ENCODE measurements at regions not wholly inside any gene's neighbourhood (a gene's known extent, or its start where the extent isn't known, plus 50 kb on each side); places are given as distances from the start of the nearest gene placed in this dataset.

DNA sequence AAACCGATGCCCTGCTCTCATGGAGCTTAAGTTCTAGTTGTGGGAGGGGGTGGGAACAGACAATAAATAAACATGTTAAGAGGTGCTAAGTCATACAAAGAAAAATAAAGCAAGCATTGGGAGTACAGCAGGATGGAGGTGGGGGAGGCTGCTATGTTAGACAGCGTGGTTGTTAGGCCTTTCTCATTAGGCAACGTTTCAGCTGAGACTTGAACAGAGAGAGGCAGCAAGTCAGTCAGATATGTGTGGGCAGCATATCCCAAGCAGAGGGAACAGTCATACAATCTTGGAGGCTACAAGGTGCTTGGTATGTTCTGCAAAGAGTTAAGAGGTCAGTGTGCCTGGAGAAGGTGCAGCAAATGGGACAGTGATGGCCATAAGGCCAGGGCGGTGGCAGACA is 97.7 kb upstream of the CCDC196 start:
- H3K27ac ChIP-seq = no peak overlapping the region
- TF ChIP-seq ZFX (IDR thresholded peaks at IDR 0.05; ENCODE audit: borderline replicate concordance) = no peak
- TF ChIP-seq, protein P1, sequence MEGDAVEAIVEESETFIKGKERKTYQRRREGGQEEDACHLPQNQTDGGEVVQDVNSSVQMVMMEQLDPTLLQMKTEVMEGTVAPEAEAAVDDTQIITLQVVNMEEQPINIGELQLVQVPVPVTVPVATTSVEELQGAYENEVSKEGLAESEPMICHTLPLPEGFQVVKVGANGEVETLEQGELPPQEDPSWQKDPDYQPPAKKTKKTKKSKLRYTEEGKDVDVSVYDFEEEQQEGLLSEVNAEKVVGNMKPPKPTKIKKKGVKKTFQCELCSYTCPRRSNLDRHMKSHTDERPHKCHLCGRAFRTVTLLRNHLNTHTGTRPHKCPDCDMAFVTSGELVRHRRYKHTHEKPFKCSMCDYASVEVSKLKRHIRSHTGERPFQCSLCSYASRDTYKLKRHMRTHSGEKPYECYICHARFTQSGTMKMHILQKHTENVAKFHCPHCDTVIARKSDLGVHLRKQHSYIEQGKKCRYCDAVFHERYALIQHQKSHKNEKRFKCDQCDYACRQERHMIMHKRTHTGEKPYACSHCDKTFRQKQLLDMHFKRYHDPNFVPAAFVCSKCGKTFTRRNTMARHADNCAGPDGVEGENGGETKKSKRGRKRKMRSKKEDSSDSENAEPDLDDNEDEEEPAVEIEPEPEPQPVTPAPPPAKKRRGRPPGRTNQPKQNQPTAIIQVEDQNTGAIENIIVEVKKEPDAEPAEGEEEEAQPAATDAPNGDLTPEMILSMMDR (IDR thresholded peaks at IDR 0.05) = no peak

DNA sequence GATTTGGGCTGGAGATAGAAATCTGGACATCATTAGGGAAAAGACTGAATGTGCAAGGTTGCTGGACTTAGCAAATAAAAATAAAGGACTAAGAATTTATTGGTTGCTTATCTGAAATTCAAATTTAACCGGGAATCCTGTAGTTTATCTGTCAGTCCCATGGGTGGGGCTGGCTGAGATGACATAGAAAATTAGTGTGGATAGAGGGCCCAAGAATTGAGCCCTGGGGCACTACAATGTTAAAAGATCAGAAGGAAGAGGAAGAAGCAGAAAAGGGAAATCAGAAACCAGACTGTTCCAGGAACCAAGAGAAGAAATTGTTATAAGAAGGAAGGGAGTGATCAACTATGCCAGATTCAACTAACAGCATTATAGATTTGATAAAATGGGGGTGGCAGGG is 96.7 kb upstream of the CCDC196 start:
- H3K27ac ChIP-seq = no peak overlapping the region
- no peak for TF ChIP-seq ZFX (IDR thresholded peaks at IDR 0.05; ENCODE audit: borderline replicate concordance)
- TF ChIP-seq, protein P1 (IDR thresholded peaks at IDR 0.05) = no peak

DNA sequence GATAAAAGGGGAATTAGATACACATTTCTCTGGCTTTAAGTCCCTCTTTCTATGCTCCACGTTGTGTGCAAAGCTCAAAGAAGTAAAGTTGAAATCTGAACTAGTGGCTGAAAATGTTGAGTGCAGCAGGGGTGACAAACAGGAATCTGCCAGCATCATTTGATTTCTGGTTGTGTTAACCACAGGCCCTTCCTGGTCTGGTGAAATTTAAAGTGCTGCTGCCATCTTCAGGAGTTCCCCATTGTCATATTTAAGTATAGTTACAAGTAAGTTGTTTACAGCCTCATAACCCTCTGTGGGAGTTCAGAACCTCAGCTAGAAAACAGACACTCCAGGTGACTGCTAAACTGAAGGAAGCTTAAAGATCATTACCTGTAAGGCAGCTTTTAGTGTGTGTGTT is 90.9 kb upstream of the CCDC196 start:
- H3K27ac ChIP-seq = no peak overlapping the region
- no peak for TF ChIP-seq ZFX (IDR thresholded peaks at IDR 0.05; ENCODE audit: borderline replicate concordance)
- TF ChIP-seq, protein P1 (IDR thresholded peaks at IDR 0.05) = no peak

DNA sequence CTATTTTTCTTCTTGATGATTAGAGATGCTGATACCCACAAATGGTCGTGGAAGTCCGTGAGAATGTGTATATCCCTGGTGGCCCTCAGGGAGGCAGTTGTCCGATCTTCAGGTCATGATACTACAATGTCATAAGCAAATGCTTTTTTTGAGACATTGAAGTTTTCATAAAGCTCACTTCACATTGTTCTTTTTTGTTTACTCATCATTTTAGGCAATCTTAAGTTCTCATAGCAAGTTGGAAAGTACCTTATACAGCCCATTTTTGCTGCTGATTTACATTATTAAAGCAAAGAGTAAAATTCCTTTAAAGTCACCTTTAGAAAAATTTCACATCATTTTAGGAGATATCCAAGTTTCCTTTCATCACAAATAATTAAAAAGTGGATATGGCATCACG is 90.0 kb upstream of the CCDC196 start:
- TF ChIP-seq, protein P1 (IDR thresholded peaks at IDR 0.05) = no peak
- no peak for TF ChIP-seq ZFX (IDR thresholded peaks at IDR 0.05; ENCODE audit: borderline replicate concordance)
- no peak overlapping the region for H3K27ac ChIP-seq

DNA sequence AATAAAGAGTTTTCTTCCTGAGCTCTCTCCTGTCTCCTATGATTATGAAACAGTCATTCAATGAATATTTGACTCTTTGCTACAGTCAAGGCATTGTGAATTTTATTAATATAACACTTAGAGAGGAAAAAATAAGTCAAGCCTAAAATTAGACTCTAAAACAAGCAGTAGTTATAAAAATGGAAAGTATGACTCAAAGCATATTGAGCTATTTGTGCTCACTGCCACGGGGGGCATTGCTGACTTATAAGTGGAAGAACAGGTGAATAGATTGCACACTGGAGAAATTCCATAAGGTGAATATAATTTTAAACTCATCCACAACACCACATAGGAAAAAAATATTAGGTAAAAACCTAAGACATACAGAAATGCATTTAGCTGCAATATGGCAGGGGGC is 87.7 kb upstream of the CCDC196 start:
- H3K27ac ChIP-seq = no peak overlapping the region
- TF ChIP-seq ZFX (IDR thresholded peaks at IDR 0.05; ENCODE audit: borderline replicate concordance) = no peak
- TF ChIP-seq, protein P1 (IDR thresholded peaks at IDR 0.05) = no peak

DNA sequence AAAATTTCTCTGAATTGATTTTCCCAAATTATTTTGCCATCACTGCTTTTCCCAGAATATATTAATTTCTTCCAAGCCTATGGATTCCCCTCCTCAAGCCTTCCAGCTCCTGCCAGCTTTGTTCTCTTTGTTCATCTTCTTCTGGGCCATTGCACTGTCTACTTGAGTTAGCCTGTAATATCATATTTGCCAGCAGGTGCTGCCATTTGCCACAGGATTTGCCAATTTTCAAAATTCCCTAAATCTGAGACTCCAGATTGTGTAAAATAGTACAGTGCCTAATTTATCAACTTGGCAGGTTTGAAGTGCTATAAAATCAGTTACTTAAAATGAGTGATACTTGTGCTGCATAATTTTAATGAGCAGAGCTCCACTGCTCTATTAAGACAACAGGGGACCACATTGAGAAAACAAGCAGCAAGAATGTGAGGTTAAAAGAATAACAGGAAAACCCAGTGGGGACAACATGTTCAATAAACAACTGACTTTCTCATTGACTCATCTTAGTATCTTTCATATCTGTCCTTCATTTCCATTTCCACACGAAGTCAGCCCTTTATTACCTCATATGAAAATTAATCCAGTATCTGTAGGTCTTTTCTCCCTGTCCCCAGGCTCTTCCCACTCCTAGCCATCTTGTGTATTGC is 84.6 kb upstream of the CCDC196 start:
- no peak for TF ChIP-seq ZFX (IDR thresholded peaks at IDR 0.05; ENCODE audit: borderline replicate concordance)
- TF ChIP-seq, protein P1 (IDR thresholded peaks at IDR 0.05) = peak; percentile 70
- H3K27ac ChIP-seq = no peak overlapping the region

DNA sequence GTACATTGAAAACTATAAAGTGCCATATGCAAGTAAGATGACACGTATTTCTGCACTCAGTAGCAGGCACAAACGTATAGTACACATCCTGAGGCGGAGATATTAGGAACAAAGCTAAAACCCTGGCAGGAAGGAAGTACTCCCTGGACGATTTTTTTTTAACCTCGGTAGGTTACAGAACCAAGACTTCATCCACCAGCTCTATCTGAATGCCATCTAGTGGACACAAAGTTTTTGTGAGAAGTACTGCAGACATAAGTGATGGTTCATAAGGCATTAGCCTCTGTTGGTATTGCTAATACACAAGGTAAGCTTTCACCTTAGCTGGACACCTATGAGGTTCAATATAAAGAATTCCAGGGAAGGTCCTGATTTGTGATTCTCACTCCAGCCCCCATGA is 83.0 kb upstream of the CCDC196 start:
- H3K27ac ChIP-seq = no peak overlapping the region
- TF ChIP-seq ZFX (IDR thresholded peaks at IDR 0.05; ENCODE audit: borderline replicate concordance) = no peak
- TF ChIP-seq, protein P1 (IDR thresholded peaks at IDR 0.05) = peak; percentile 57

Data from 22Rv1 (cell line).